CD4-positive, alpha-beta T cell treated with Interleukin-4 for 1 hour (primary cell): ENCODE measurements at regions not wholly inside any gene's neighbourhood (a gene's known extent, or its start where the extent isn't known, plus 50 kb on each side); places are given as distances from the start of the nearest gene placed in this dataset.

ENCODE experiments used
- DNase-seq, 2 donors: peaks; one replicate each; pipeline ENCODE4 v3.0.0-alpha.2; 2020 to 2022

DNA sequence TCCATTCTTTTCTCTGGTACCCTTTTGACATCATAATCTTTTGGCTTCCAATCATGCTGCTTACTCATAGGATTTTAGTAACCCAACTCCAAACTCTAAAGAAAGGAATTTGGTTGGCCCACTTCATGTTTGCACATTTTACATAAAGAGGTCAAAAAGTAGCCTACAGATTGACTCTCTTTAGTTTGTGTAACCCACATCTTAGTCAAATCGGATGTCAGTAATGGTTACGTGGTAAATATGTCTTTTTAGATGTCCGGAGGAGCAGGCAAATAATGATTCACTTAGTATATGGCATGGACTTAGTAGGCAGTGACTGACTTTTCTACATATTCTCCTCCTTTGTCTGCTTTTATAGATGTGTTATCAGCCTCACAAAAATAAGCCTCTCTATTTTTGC, 711.6 kb upstream of the FOXG1 start:
- DNase-seq: no peak

DNA sequence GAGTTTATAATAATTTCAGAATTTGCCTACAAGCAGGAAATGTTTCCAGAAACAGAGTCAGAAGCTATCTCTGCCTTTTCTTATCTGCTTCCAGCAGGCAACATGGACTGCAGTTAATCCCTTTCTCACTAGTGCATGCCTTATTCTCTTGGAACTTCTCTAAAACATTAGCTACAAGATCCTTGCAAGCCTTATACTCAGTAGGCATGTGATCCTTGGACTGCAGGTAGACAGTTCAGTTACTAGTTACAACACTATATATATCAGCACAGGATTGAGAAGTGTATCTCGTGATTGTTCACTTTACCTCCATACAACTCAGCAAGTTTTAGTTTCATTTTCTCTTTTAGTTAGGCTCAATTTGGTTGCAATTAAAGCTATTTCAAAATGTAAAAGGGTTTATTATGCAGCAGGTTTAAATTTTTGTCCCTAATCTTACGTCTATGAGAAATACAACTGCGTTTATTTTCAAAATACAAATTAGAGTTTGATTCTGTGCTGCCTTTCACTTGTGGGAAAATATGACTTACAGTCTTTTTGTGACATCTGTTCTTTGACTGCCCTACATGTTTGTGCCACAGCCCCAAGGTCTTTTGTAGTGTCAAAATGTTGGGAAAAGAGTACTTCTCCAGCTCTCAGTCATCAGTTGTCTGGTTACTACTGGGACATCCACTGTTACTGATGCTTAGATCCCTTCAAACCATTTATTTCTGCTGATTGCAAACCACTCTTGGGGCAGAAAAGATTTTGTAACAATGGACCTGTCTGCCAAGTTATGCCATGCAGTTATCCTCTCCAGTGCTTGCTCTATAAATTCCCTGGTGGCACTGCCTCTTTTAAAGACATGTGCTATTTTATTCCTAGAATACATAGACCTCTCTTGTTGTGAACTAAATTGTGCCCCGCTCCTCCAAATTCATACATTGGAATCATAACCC, 709.0 kb upstream of the FOXG1 start:
- DNase-seq: no peak

DNA sequence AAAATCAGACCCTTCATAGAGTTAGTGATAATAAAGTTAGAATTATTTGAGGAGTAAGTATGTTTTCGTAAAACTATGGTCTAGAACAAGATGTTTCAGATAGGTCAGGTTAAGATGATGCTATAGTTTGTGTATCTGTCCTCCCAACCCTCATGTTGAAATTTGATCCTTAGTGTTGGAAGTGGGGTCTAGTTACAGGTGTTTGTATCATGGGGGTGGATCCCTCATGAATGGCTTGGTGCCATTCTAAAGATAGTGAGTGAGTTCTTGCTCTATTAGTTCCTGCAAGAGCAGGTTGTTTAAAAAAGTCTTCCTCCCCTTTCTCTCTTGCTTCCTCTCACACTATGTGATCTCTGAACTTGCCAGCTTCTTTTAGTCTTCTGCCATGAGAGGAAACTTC, 707.3 kb upstream of the FOXG1 start:
- no peak for DNase-seq

DNA sequence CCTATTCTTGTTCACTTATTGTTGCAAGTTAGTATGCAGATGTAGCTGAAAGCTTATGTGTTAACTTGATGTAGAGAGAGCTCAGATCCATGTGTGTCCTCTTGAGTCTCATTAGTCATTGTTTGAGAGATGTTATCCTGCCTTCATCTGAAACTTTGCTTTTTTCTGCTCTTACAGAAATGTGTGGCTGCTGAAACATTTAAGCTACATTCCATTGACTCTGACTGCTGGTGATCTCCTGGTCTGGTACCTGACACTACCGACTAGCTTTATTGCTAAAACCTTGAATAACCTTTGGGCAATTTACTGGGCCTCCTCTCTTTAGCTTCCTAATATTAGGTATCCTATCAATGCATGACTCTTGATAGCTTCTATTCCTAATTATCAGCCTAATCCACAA, 705.6 kb upstream of the FOXG1 start:
- DNase-seq: no peak

DNA sequence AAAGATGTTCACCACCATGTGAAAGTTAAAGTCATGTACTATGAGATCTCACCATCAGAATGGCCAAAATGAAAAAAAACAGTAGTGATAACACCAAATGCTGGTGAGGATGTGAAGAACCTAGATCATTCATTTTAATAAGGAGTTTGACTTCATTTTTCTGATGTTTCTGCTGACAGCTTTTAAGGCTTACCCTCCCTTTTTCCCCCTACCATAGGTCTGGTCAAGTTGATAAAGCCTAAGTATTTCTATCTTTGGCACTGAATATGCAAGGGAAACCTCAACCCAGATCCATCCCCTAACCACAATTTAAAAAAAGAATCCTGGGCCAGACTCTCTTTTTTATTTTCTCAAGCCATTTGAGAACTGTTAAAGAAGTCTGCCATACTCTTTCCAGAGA, 689.6 kb upstream of the FOXG1 start:
- DNase-seq: no peak

DNA sequence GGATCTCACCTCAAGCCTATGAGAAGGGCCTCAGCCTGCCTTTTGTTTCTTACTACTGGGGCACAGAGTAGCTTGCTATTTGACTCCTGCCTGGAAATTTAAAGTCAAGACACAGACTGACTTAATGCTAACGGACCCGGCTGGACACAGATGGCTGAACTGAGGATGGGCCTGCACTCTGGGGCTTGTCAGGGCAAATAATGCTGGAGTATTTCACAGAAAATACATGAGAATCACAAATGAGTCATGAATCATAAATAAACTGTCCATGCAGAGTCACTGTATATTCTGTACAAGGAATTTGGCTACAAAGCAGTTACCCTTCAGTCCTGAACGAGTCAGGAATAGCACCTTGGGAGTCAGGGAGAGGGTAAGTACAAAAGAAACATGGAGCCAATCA, 683.2 kb upstream of the FOXG1 start:
- no peak for DNase-seq

DNA sequence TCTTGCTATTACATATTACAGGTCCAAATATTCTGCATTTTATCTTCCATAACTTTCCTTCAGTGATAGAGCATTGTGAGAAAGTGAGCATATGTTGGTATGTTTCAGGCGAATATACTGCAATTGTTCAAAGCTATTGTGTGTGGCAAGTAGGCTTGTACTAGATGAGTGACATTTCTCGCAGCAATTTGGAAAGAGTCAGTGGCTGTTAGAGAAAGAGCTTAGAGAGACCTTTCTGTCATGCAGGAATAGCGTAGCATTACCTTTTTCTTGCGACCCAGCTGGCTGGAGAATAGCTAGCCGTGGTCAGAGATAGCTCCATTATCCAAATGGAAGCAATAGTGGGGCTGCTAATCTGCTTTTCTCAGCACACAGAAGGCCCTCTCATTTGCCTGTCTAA, 678.5 kb upstream of the FOXG1 start:
- DNase-seq: no peak

DNA sequence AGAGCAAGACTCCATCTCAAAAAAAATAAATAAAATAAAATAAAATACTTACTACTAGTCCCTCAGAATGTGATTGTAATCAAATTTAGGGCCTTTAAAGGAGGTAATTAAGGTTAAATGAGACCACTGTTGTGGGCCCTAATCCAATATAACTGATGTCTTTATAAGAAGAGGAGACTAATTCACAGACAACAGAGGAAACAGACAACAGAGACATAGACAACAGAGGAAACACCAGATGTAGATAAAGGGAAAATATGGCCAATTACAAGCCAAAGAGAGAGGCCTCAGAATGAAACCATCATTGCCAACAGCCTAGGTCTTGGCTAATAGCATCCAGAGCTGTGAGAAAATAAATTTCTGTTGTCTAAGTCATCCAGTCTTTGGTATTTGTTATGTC, 669.0 kb upstream of the FOXG1 start:
- no peak for DNase-seq

DNA sequence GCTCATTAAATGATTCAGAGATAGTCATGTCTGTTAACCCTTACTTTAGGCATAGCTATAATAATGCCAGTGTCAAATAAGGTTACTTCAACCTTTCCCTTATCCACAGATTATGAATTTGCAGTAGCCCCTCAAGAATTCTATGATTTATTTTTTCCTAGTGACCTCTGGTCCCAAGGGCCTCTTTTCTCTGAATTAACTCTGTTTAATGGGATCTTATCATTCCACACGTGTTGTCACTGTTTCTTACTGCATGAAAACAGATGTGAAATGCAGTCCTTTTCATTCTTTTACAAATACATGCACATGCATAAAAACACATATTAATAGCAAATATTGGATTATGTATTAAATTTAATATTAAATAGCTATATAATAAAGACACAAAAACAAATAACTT, 667.7 kb upstream of the FOXG1 start:
- DNase-seq: no peak

DNA sequence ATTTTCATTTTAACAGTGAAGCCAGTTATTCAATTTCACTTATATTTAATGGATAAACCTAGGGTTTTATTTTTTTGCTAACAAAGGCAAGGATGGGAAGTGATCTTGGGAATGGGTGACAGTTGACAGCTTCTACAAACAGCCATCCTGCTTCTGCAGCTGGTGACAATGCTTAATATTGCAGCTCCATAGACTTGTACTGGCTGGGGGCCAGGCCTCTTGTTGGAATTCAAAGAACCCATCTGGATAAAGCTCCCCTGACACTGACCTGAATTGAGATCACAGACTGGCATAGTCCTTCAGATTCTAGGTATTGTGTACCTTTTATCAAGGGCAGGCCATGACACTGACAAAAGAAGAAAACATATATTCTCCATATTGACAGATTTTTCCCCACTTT, 664.6 kb upstream of the FOXG1 start:
- no peak for DNase-seq

DNA sequence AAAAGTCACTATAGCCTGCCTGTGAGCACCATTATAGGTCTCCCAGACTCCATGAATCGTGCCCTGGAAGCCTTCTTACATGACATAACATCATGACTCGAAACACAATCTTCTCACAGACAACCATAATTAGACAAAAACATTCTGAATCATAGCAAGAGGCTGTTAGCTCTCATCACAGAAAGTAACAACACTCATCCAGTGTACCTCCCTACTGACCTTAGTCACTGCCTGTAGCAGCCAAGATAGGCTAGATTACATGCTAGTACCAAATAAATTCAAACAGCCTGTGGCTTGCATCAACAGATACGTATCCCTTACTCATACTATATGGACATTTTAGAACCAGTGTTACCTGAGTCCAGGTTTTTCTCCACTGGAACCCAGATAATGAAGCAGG, 663.8 kb upstream of the FOXG1 start:
- DNase-seq: no peak

DNA sequence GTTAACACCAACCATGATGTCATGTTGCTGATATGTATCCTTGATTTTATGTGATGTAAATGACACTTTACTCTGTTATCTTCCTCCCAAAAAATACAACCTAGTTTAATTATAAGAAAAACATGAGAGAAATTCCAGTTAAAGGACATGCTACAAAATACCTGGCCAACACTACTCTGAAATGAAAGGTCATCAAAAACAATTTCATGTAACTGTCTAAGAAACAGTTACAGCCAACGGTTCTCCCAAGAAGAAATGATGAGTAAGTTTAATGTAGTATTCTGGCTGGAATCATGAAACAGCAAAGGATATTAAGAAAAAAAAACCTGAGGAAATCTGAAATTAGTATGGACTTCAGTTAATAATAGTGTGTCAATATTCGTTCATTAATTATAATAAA, 653.3 kb upstream of the FOXG1 start:
- no peak for DNase-seq

DNA sequence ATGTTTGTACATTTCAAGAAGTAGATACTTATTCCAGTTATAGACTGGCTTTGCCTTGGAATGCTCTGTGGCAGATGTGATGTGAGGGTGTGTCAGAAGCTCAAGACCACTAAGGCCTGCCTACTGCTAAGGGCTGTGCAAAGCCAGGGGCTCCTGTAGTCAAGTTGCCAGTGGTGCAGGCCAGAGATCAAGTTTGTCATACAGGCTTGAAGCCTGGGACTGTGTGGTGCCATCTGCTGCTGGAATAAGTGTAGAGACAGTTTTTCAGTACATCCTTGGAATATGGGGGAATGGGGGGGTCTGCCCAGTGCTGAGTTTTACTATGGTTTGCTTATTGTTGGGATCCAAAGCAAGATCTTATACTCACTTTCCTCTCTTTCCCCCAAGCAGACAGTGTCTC, 649.9 kb upstream of the FOXG1 start:
- no peak for DNase-seq

DNA sequence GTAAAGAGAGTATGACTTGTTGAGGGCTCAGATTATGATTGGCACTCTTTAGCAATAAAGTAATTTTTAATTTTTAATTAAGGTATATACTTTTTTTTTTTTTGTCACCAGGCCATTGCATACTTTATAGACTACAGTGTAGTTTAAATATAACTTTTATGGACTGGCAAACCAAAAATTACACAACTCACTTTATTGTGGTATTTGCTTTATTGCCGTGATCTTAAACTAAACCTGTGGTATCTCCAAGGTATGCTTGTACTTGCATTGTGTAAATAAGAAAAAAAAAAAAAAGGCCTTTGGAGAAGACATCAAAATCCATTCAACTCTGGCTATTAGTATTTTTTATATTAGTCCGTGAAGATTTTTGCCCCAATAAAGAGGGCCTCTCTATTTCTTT, 646.7 kb upstream of the FOXG1 start:
- DNase-seq: no peak

DNA sequence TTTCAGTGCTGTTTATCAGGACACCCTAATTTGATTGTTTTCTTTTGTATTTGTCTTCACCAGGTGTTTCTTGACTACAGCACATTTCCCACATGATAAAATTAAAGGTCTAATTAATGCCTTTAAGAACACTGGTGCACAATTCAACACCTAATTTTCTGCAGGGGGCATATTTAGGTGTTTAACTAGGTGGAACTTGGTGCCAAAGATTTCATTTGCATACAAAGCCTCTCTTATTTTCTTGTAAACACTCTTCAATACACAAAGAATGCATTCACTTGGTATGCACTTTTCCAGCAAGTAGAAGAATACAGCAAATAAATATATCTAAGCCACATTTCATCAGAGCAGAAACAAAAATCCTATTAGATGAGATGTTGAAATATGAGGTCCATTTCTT, 646.2 kb upstream of the FOXG1 start:
- no peak for DNase-seq

DNA sequence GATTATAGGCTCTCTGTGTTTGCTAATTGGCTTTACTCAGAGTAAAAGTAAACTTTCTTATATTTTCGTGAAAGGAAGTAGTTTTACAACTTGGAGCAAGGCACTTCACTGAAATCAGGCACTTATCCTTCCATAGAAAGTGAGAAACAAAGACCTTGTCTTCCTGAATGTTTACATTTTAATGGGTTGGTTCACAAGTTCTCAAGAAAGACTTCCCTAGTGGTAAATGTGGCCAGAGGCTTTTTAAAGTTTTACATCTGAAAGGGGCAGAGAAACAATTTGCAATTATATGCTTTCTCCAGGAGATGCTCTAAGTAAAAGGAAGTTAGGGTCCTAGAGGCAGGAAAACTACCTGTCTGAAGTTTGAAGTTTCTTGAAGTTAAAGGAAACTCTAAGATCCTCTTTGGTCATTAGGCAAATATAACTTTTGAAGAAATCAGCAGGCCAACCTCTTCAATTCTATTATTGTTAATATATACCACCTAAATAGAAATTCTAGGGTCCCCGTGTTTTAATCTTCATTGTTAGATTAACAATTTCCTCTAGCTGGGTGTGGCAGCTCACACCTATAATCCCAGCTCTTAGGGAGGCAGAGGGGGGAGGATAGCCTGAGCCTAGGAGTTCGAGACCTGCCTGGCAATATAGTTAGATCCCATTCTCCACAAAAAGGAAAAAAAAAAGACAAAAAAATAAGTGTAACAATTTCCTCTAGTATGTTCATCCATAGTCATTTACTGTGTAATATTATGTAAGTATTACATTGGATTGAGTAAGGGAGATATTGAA, 644.9 kb upstream of the FOXG1 start:
- DNase-seq: no peak

DNA sequence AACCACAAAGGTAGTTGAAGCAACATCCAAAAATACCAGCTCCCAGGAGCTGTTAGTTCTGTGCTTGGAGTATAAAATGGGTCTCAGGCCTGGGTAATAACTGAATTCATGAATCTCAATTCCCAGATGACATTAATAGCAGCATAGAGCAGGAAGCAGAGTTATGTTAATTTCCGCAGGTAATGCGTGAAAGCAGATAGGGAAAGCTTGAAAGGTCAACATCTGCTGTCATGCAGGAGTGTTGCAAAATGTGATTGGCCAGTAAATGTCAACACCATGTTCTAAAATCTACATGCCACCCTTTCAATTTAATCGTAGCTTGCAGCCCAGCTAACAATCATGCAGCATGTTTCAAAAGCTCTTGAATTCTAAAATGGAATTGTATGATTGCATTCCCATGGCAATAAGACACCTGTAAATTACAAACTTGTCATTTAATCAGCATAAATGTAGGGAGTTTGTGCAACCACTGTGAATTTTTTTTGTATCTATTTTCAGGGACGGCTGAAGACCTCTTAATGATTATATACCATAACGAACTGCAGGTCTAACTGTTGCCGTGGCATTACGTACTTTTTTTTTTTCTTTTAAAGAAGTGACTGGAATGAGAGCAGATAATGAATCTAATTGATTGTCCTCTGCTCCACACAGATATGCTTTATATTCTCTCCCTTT, 635.8 kb upstream of the FOXG1 start:
- DNase-seq: no peak

DNA sequence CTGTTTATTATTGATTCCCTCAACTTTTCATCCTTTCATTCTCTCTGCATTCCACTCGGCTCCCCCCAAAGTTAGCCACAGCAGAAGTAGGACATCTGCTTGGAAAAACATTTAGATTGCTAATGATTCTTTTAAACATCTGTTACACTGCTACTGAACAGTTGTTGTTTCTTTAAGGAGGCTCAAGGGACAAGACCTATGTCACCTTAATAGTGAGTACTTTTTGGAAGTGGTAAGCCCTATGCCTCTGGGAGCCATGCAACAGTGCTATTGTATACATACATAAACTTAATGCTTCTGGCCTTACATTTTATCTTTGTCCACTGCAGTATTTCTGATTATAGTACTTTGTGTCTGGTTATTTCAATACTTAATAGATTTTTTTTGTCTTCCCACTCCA, 628.2 kb upstream of the FOXG1 start:
- no peak for DNase-seq

DNA sequence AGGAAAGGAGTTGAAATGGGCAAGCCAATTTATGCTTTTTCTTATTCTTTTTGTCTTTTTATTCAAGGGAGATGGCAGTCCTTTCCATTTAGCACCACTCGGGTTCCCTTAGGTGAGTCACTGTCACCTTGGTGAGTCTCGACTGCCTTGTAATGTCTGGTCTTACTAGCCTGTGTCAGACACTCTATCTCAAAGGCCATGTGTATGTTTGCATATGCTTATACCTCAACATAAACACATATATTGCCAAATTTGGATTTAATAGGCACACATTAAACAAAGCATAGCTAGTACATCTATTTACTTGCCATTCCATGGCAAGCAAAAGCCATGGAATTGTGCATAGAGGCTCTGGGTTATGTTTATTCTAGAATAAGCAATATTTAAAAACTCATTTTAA, 624.9 kb upstream of the FOXG1 start:
- DNase-seq: no peak

DNA sequence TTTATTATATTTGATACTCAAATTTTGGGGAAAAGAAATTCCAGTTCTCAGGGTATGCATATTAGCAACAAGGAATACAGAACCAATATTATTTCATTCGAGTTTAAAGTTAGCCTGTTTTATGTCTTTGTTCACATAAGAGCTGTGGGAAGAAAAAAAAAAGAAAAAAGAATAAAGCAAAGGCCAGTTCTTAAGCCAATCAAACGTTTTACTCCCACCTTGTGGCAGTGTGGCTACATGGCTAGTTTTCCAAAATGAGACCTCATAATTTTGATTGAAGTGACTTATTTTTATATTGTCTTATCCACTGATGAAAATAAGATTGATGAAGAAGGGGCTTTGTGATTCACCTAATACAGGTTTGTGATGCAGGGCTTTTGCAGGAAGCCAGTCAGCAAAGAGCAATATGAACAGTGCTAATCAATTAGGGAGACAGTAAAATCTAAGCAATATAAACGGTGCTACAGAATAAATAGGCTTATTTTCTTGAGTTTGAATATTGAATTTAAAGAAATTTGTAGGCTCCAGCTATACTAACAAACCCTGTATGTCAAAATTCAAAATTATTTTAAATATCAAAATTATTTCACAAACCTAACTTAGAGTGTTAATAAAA, 624.1 kb upstream of the FOXG1 start:
- no peak for DNase-seq

DNA sequence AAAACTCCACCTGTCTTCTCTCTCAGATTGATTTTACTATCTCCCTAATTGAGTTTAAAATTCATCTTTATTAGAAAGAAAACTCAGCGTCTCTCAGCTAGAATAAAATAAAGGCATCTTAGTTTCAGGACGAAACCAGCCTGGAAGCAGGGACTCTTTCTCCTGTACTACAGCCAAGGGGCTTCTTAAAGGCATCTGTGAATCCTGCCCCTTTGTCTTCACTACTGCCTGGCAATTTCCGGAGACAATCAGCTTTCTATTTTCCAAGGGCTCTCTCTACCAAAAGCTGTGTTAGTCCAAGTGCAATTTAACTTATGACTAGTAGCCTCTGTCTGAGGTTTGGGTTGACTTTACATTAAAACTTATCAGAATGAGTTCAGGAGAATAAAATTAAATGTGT, 623.3 kb upstream of the FOXG1 start:
- DNase-seq: no peak

DNA sequence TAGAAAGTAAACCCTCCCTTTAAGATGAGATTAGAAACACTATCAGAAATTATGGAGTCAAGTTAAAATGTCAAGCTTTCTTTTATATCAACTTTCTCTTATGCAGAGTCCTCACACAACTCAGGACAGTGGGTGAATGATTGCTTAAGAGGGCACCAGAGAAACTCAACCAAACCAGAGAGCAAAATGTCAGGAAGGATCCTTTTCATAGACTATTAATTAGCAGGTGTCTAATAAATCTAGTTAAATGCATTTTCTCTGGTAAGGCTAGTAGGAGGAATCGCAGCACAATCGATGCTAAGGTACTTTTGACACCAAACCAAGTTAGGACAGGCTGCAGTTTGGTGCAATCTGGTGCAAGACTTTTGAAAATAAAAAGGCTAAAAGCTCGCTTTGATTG, 614.7 kb upstream of the FOXG1 start:
- no peak for DNase-seq

DNA sequence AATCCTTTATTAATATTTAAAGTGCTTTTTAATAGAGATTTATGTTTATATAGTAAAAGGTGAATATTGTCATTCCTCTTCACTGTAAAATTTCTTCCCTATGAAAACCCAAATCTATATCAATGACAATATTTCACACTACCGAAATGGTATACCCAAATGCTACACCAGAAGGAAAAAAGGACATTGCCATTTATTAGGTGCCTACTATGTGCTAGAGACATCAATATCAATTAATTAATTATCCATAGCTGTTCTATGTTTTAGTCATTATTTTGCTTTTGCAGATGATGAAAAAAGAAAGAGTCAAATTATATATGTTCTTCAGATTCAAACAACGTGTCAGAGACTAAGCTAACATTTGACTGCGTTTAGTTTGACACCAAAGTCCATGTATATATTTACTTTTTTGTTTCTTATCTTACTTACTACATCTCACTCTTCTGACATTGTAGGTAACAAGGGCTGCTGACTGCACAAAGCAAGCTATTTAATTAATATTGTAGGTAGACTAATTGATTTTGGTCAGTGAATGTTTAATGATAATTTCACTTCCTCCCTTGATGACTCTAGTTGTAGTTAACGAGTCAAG, 614.0 kb upstream of the FOXG1 start:
- no peak for DNase-seq
